Astrocyte (in vitro differentiated cells and primary cell): ENCODE measurements at regions not wholly inside any gene's neighbourhood (a gene's known extent, or its start where the extent isn't known, plus 50 kb on each side); places are given as distances from the start of the nearest gene placed in this dataset.

Source experiments
- DNase-seq: peaks from one replicate; pipeline ENCODE4 v3.0.0-alpha.2; 2010; ENCODE audit warnings: low read depth
- FAIRE-seq: peaks from 2 replicates; lab custom pipeline; 2011; peaks lifted over from hg19 to GRCh38; lab: Jason Lieb, UNC
- H2AFZ ChIP-seq: 2 replicates; pipeline ENCODE4 v1.6.0; 2012; ENCODE audit warnings: low read depth, low read length, inconsistent platforms
- H3K27ac ChIP-seq: 2 replicates; pipeline ENCODE4 v1.5.1; 2011; ENCODE audit warnings: low read depth, low read length, inconsistent platforms
- H3K27me3 ChIP-seq: 2 replicates; pipeline ENCODE4 v1.6.0; 2011; ENCODE audit warnings: low read length, inconsistent platforms; ENCODE audit not compliant: insufficient read depth
- H3K36me3 ChIP-seq: 2 replicates; pipeline ENCODE4 v1.5.1; 2011; ENCODE audit warnings: low read length, inconsistent platforms; ENCODE audit not compliant: insufficient read depth
- H3K4me1 ChIP-seq: 2 replicates; pipeline ENCODE4 v1.5.1; 2011; ENCODE audit warnings: low read length, inconsistent platforms; ENCODE audit not compliant: insufficient read depth
- H3K4me2 ChIP-seq: 2 replicates; pipeline ENCODE4 v1.6.0; 2012; ENCODE audit warnings: low read length, inconsistent platforms
- H3K4me3 ChIP-seq: 2 replicates; pipeline ENCODE4 v1.5.1; 2011; ENCODE audit warnings: low read depth, mild to moderate bottlenecking, low read length, inconsistent platforms; ENCODE audit not compliant: insufficient read depth
- H3K79me2 ChIP-seq: 2 replicates; pipeline ENCODE4 v1.6.0; 2012; ENCODE audit warnings: mild to moderate bottlenecking, low read length, inconsistent platforms; ENCODE audit not compliant: insufficient read depth
- H3K9ac ChIP-seq: 2 replicates; pipeline ENCODE4 v1.6.0; 2012; ENCODE audit warnings: mild to moderate bottlenecking, low read length, inconsistent platforms
- H3K9me3 ChIP-seq: 2 replicates; pipeline ENCODE4 v1.5.1; 2012; ENCODE audit warnings: low read depth, mild to moderate bottlenecking, low read length, inconsistent platforms; ENCODE audit not compliant: insufficient read depth
- H4K20me1 ChIP-seq: 2 replicates; pipeline ENCODE4 v1.6.0; 2012; ENCODE audit warnings: low read length, inconsistent platforms; ENCODE audit not compliant: insufficient read depth
- H3K27ac Mint-ChIP-seq: one replicate; pipeline ENCODE4 v1.8.0; 2021; ENCODE audit warnings: mild to moderate bottlenecking, mixed read lengths; ENCODE audit not compliant: unreplicated experiment
- H3K27me3 Mint-ChIP-seq: one replicate; pipeline ENCODE4 v1.8.0; 2021; ENCODE audit warnings: low read depth, mixed read lengths; ENCODE audit not compliant: unreplicated experiment
- H3K36me3 Mint-ChIP-seq: one replicate; pipeline ENCODE4 v1.8.0; 2021; ENCODE audit warnings: low read depth, mixed read lengths; ENCODE audit not compliant: unreplicated experiment
- H3K4me1 Mint-ChIP-seq: one replicate; pipeline ENCODE4 v1.8.0; 2021; ENCODE audit warnings: low read depth, mixed read lengths; ENCODE audit not compliant: unreplicated experiment
- H3K4me3 Mint-ChIP-seq: one replicate; pipeline ENCODE4 v1.8.0; 2021; ENCODE audit warnings: mild to moderate bottlenecking, moderate library complexity, mixed read lengths; ENCODE audit not compliant: unreplicated experiment
- H3K9me3 Mint-ChIP-seq: one replicate; pipeline ENCODE4 v1.8.0; 2021; ENCODE audit warnings: mild to moderate bottlenecking, mixed read lengths; ENCODE audit not compliant: unreplicated experiment
- EZH2 ChIP-seq: IDR thresholded peaks from 2 replicates; pipeline ENCODE4 v1.6.1; 2012; ENCODE audit warnings: mild to moderate bottlenecking, low read length, inconsistent platforms; ENCODE audit not compliant: insufficient read depth
- TF ChIP-seq, protein P1 (sequence below): IDR thresholded peaks from 2 replicates; pipeline ENCODE4 v1.5.1; 2011; ENCODE audit warnings: low read depth, mild to moderate bottlenecking, inconsistent platforms, low read length, moderate library complexity; ENCODE audit not compliant: insufficient read depth

DNA sequence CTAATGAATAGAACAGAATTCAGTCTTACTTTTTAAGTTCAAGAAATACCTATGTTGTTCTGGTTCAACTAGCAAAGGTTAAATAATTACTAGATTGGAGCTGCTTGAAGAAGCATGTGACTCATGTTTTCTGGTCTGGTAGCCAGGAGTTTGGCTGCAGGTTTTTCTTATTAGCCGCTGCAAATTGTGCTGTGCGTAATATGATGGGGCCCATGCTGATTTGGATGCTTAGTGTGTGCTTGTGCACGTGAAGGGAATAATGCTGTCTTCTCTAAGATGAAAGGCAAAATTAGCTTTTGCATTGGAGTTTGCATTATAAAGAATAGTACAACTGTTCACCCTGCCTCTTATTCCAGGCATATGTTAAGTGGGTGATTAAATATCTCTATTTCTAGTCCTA, 219.6 kb downstream of the SNCA start:
- no peak overlapping the region for H3K4me3 Mint-ChIP-seq
- Histone ChIP-seq H3K36me3 (no peaks in the 10 kb centered on the region), H3K27ac (no peak overlapping the region), H3K4me3 (no peak overlapping the region), H3K9ac (no peak overlapping the region), H2AFZ (no peak overlapping the region), H3K4me2 (no peak overlapping the region), H3K9me3 (no peaks in the 10 kb centered on the region), H4K20me1 (no peaks in the 10 kb centered on the region), H3K79me2 (no peaks in the 10 kb centered on the region), H3K4me1 (no peaks in the 10 kb centered on the region), H3K27me3 (no peaks in the 10 kb centered on the region)
- FAIRE-seq: no peak
- H3K4me1 Mint-ChIP-seq: peaks cover 5% of the 10 kb centered on the region
- no peaks in the 10 kb centered on the region for H3K9me3 Mint-ChIP-seq
- no peaks in the 10 kb centered on the region for H3K36me3 Mint-ChIP-seq
- H3K27ac Mint-ChIP-seq: no peak overlapping the region
- H3K27me3 Mint-ChIP-seq: no peaks in the 10 kb centered on the region
- DNase-seq: peak; percentile 12
- no peak for TF ChIP-seq EZH2
- TF ChIP-seq, protein P1, sequence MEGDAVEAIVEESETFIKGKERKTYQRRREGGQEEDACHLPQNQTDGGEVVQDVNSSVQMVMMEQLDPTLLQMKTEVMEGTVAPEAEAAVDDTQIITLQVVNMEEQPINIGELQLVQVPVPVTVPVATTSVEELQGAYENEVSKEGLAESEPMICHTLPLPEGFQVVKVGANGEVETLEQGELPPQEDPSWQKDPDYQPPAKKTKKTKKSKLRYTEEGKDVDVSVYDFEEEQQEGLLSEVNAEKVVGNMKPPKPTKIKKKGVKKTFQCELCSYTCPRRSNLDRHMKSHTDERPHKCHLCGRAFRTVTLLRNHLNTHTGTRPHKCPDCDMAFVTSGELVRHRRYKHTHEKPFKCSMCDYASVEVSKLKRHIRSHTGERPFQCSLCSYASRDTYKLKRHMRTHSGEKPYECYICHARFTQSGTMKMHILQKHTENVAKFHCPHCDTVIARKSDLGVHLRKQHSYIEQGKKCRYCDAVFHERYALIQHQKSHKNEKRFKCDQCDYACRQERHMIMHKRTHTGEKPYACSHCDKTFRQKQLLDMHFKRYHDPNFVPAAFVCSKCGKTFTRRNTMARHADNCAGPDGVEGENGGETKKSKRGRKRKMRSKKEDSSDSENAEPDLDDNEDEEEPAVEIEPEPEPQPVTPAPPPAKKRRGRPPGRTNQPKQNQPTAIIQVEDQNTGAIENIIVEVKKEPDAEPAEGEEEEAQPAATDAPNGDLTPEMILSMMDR: no peak

DNA sequence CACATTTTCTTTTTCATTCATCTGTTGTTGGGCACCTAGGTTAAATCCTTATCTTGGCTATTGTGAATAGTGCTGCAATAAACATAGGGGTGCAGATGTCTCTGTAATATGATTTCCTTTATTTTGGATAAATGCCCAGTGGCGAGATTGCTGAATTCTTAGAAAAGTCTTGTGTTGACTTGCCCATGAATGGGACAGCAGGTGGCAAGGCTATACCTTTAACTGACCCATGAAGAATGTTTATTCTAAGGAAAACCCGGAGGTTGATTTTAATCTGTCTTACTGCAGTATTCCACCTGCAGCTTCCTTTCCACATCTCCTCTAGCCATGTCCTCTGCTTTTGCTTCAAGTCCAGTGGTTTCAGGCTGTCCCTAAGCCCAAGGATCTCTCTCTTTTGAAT, 220.6 kb downstream of the SNCA start:
- no peak overlapping the region for H3K4me3 Mint-ChIP-seq
- Histone ChIP-seq H3K4me1 (no peaks in the 10 kb centered on the region), H3K79me2 (no peaks in the 10 kb centered on the region), H3K27ac (no peak overlapping the region), H3K9me3 (no peaks in the 10 kb centered on the region), H2AFZ (no peak overlapping the region), H3K36me3 (no peaks in the 10 kb centered on the region), H3K4me3 (no peak overlapping the region), H3K27me3 (no peaks in the 10 kb centered on the region), H3K9ac (no peak overlapping the region), H4K20me1 (no peaks in the 10 kb centered on the region), H3K4me2 (no peak overlapping the region)
- no peak for TF ChIP-seq EZH2
- TF ChIP-seq, protein P1: no peak
- H3K27ac Mint-ChIP-seq: no peak overlapping the region
- FAIRE-seq (no peak), DNase-seq (no peak)
- H3K4me1 Mint-ChIP-seq: peaks cover 5% of the 10 kb centered on the region
- no peaks in the 10 kb centered on the region for H3K9me3 Mint-ChIP-seq
- H3K36me3 Mint-ChIP-seq: no peaks in the 10 kb centered on the region
- H3K27me3 Mint-ChIP-seq: no peaks in the 10 kb centered on the region

DNA sequence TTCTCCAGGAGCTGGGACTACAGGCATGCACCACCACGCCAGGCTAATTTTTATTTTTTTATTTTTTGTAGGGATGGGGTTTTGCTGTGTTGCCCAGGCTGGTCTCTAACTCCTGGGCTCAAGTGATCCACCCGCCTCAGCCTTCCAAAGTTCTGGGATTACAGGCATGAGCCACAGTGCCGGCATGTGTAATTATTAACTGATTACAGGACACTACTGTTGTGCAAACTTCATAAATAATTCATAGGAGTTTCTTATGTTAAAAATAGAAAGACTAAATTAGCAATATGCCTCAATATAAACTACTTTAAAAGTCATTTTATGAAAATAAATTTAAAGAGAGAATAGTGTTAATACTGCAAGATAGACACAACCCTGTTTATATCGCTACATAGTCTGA, 221.9 kb downstream of the SNCA start:
- FAIRE-seq: no peak
- DNase-seq: no peak
- H3K27me3 Mint-ChIP-seq: no peaks in the 10 kb centered on the region
- no peaks in the 10 kb centered on the region for H3K4me1 ChIP-seq
- no peak overlapping the region for H3K27ac ChIP-seq
- H3K27ac Mint-ChIP-seq: no peak overlapping the region
- H3K4me3 ChIP-seq: no peak overlapping the region
- H3K4me1 Mint-ChIP-seq: peaks cover 5% of the 10 kb centered on the region
- no peak overlapping the region for H3K4me2 ChIP-seq
- no peaks in the 10 kb centered on the region for H3K9me3 ChIP-seq
- peaks cover 2% of the 10 kb centered on the region for H3K9me3 Mint-ChIP-seq
- TF ChIP-seq EZH2: no peak
- TF ChIP-seq, protein P1: no peak
- no peak overlapping the region for H3K9ac ChIP-seq
- no peaks in the 10 kb centered on the region for H3K36me3 Mint-ChIP-seq
- no peak overlapping the region for H2AFZ ChIP-seq
- H4K20me1 ChIP-seq: no peaks in the 10 kb centered on the region
- no peaks in the 10 kb centered on the region for H3K27me3 ChIP-seq
- no peaks in the 10 kb centered on the region for H3K79me2 ChIP-seq
- H3K36me3 ChIP-seq: no peaks in the 10 kb centered on the region
- no peak overlapping the region for H3K4me3 Mint-ChIP-seq
